Type B pancreatic cell (in vitro differentiated cells): ENCODE measurements at regions not wholly inside any gene's neighbourhood (a gene's known extent, or its start where the extent isn't known, plus 50 kb on each side); places are given as distances from the start of the nearest gene placed in this dataset.

ENCODE experiments used
- DNase-seq: peaks from one replicate; pipeline ENCODE4 v3.0.0; 2021; ENCODE audit warnings: mixed read lengths; ENCODE audit not compliant: unreplicated experiment; ENCODE audit errors: extremely low spot score
- H3K27ac Mint-ChIP-seq: 2 replicates; pipeline ENCODE4 v1.8.0; 2021; ENCODE audit warnings: mild to moderate bottlenecking, mixed read lengths
- H3K27me3 Mint-ChIP-seq: 2 replicates; pipeline ENCODE4 v1.8.0; 2021; ENCODE audit warnings: mixed read lengths
- H3K36me3 Mint-ChIP-seq: 2 replicates; pipeline ENCODE4 v1.8.0; 2021; ENCODE audit warnings: mixed read lengths
- H3K4me1 Mint-ChIP-seq: one replicate; pipeline ENCODE4 v1.8.0; 2021; ENCODE audit warnings: mixed read lengths; ENCODE audit not compliant: unreplicated experiment
- H3K4me3 Mint-ChIP-seq: 2 replicates; pipeline ENCODE4 v1.8.0; 2021; ENCODE audit warnings: mild to moderate bottlenecking, mixed read lengths
- H3K9me3 Mint-ChIP-seq: 2 replicates; pipeline ENCODE4 v1.8.0; 2021; ENCODE audit warnings: mixed read lengths
- TF ChIP-seq, protein P1 (sequence below): fragments of 200-600 bp; sonication (generic); conservative IDR thresholded peaks from 2 replicates; pipeline ENCODE4 v1.5.0; 2021; ENCODE audit warnings: antibody characterized with exemption, mild to moderate bottlenecking

DNA sequence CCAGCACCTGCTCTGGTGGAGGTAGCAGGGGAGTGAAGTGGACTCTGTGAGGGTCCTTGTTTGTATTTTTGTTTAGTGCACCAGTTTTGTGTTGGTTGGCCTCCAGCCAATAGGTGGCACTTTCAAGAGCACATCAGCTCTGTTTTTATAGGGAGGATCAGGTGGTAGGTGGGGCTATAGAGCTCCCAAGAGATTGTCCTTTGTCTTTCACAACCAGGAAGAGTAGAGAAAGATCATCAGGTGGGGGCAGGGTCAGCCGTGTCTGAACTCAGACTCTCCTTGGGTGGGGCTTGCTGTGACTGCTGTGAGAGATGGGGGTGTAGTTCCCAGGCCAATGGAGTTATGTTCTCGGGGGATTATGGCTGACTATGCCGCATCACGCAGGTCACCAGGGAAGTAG is 159.8 kb downstream of the ZNF326 start:
- H3K4me1 Mint-ChIP-seq, result no peaks in the 10 kb centered on the region
- no peak for DNase-seq
- H3K27me3 Mint-ChIP-seq, result no peaks in the 10 kb centered on the region
- H3K4me3 Mint-ChIP-seq, result no peak overlapping the region
- no peaks in the 10 kb centered on the region for H3K36me3 Mint-ChIP-seq
- TF ChIP-seq, protein P1, sequence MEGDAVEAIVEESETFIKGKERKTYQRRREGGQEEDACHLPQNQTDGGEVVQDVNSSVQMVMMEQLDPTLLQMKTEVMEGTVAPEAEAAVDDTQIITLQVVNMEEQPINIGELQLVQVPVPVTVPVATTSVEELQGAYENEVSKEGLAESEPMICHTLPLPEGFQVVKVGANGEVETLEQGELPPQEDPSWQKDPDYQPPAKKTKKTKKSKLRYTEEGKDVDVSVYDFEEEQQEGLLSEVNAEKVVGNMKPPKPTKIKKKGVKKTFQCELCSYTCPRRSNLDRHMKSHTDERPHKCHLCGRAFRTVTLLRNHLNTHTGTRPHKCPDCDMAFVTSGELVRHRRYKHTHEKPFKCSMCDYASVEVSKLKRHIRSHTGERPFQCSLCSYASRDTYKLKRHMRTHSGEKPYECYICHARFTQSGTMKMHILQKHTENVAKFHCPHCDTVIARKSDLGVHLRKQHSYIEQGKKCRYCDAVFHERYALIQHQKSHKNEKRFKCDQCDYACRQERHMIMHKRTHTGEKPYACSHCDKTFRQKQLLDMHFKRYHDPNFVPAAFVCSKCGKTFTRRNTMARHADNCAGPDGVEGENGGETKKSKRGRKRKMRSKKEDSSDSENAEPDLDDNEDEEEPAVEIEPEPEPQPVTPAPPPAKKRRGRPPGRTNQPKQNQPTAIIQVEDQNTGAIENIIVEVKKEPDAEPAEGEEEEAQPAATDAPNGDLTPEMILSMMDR, result no peak
- H3K9me3 Mint-ChIP-seq, result peaks cover 6% of the 10 kb centered on the region
- no peak overlapping the region for H3K27ac Mint-ChIP-seq

DNA sequence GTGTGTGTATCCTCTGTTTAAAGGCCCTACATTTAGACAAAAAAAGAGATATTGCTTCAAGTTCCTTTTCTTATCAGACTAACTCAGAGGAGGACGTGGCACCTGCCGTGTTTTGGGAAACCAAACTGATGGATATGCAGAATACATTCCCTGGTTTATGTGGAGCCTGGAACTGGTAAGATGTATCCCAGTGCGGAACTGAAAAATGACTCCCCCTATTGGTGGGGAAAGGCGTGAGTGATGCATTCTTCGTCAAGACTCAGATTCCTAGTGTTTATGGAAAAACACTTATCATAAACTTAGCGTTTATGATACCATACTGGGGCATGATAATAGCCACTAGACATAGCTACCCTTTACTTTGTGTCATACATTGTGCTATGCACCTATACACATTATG is 154.2 kb downstream of the ZNF326 start:
- H3K27me3 Mint-ChIP-seq, result no peaks in the 10 kb centered on the region
- H3K9me3 Mint-ChIP-seq, result peaks cover 6% of the 10 kb centered on the region
- H3K36me3 Mint-ChIP-seq, result no peaks in the 10 kb centered on the region
- no peak overlapping the region for H3K4me3 Mint-ChIP-seq
- no peak overlapping the region for H3K27ac Mint-ChIP-seq
- H3K4me1 Mint-ChIP-seq, result no peaks in the 10 kb centered on the region
- TF ChIP-seq, protein P1, result peak; percentile 34
- no peak for DNase-seq

DNA sequence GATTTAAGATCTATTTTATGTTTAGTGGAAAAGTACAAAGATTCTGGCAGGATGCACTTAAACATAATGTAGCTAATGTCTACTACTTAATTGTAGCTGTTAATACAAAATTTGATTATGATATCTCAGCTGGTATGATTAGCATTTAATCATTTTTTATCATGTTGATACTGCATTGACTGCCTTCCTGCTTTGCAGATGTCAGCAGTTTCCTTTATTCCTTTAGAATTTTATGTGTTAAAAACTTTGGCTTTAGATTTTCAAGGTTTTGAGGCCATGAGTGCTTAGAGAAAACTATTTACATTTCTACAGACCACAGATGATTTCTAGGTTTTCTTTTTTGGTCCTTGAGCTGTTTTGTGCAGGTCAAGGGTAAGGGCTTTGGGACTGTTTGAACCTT is 152.2 kb downstream of the ZNF326 start:
- H3K4me1 Mint-ChIP-seq, result no peaks in the 10 kb centered on the region
- peaks cover under 1% of the 10 kb centered on the region for H3K9me3 Mint-ChIP-seq
- no peaks in the 10 kb centered on the region for H3K36me3 Mint-ChIP-seq
- H3K27ac Mint-ChIP-seq, result no peak overlapping the region
- no peak overlapping the region for H3K4me3 Mint-ChIP-seq
- no peak for DNase-seq
- H3K27me3 Mint-ChIP-seq, result no peaks in the 10 kb centered on the region
- TF ChIP-seq, protein P1, result no peak

DNA sequence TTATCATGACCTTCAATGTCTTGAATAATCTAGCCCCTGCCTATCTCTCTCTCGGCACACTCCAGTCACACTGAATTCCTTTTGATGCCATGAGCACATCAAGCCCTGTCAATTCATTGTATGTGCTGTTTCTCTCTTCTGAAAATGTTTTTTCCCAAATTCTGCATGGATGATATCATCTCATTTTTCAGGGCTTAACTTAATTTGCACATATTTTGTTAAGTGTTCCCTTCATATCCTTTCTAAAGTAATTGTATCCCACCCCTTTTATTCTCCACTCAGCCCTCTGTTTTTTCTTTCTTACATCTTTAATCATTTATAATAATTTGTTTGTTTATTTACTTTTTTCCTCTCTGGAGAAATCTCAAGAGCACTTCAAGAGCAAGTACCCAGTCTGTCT is 149.9 kb downstream of the ZNF326 start:
- H3K36me3 Mint-ChIP-seq, result peaks cover 6% of the 10 kb centered on the region
- TF ChIP-seq, protein P1, result no peak
- DNase-seq, result no peak
- H3K27ac Mint-ChIP-seq, result no peak overlapping the region
- H3K27me3 Mint-ChIP-seq, result no peaks in the 10 kb centered on the region
- peaks cover 10% of the 10 kb centered on the region for H3K9me3 Mint-ChIP-seq
- H3K4me3 Mint-ChIP-seq, result no peak overlapping the region
- no peaks in the 10 kb centered on the region for H3K4me1 Mint-ChIP-seq

DNA sequence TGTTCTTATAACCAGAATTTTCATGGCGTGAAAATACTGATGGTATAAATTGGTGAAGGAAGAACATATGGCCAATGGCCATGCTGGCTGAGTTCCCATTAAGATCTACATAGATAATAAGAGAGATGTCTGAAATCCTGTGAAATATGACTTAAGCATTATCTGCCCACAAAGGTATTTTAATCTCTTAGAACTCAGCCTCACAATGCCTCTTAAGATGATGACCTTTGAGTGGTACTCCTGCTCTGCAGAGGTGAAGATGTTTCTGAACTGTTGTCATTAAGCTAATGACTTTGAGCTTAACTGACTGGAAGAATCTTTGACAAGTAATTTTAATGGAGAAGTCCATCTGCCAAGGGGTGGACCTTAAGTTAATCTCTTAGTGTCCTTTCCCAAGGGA is 148.7 kb downstream of the ZNF326 start:
- Mint-ChIP-seq H3K9me3 (peaks cover 10% of the 10 kb centered on the region), H3K27ac (no peak overlapping the region), H3K4me3 (no peak overlapping the region), H3K27me3 (no peaks in the 10 kb centered on the region), H3K36me3 (peaks cover 6% of the 10 kb centered on the region), H3K4me1 (no peaks in the 10 kb centered on the region)
- no peak for DNase-seq
- TF ChIP-seq, protein P1, result no peak

DNA sequence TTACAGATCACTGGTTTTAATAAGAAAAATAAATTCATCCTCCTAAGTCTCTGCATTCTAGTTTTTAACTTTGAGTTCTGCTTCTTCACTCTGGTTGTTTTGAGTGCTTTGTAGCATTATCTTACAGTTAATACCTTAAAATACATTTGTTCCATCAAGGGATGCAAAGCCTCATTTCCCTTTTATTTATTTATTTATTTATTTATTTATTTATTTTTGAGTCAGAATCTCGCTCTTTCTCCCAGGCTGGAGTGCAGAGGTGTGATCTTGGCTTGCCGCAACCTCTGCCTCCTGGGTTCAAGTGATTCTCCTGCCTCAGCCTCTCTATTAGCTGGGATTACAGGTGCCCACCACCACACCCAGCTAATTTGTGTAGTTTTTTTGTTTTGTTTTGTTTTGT is 147.8 kb downstream of the ZNF326 start:
- no peak for DNase-seq
- Mint-ChIP-seq H3K36me3 (peaks cover 6% of the 10 kb centered on the region), H3K4me3 (no peak overlapping the region), H3K4me1 (no peaks in the 10 kb centered on the region), H3K27ac (no peak overlapping the region), H3K9me3 (peaks cover 10% of the 10 kb centered on the region), H3K27me3 (no peaks in the 10 kb centered on the region)
- TF ChIP-seq, protein P1, result no peak
